EH (cell line): ENCODE measurements at regions not wholly inside any gene's neighbourhood (a gene's known extent, or its start where the extent isn't known, plus 50 kb on each side); places are given as distances from the start of the nearest gene placed in this dataset.

Source experiments
- DNase-seq: peaks from one replicate; pipeline ENCODE4 v3.0.0-alpha.2; 2015; ENCODE audit warnings: low read depth

- no peak for DNase-seq
Observed at GRCh38 chr4:188839704-188840103, 700.5 kb downstream of the TRIML1 start.

GRCh38 chr4:188841523-188841922, 702.3 kb downstream of the TRIML1 start:
- no peak for DNase-seq

DNA sequence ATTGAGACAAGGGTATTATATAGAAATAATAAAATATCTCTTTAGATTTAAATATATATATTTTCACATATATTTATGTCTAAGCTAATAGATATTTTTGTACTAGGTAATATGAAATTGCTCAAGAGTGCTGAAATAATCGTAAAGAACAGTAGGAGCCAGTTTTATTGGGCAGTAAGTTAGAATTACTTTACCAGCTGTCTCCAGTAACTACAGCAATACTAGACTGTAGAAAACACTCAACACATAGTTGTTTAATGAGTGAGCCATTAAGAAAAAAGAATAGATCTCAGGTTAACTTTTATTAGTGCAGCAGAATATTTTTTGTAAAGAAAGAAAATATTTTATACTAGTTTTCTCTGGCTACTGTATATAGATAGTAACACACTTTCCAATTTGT, 715.2 kb downstream of the TRIML1 start:
- no peak for DNase-seq

GRCh38 chr4:188858696-188859095, 719.5 kb downstream of the TRIML1 start:
- DNase-seq: no peak

DNA sequence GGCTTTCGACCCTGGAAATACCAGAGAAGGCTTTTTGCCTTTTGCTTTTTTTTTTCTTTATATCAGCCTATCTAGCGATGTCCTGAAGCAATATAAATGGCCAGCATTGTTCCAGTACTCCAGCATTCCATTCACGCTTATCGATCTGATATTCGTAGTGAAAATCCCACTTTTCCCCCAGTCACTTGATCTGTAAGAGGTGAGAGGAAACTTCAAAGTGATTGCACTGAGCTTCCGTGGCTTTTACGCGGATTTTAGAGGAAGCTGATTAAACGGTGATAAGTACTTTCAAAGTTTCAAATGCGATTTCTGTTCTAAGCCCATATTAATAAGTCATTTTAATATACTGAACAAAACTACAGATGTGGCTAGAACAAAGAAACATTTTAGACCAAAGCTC, 725.5 kb downstream of the TRIML1 start:
- no peak for DNase-seq

- DNase-seq: no peak
Observed at GRCh38 chr4:188867796-188868195, 728.6 kb downstream of the TRIML1 start.

- no peak for DNase-seq
Observed at GRCh38 chr4:188869581-188869980, 730.3 kb downstream of the TRIML1 start.

GRCh38 chr4:188872809-188873208, 733.6 kb downstream of the TRIML1 start:
- no peak for DNase-seq

DNA sequence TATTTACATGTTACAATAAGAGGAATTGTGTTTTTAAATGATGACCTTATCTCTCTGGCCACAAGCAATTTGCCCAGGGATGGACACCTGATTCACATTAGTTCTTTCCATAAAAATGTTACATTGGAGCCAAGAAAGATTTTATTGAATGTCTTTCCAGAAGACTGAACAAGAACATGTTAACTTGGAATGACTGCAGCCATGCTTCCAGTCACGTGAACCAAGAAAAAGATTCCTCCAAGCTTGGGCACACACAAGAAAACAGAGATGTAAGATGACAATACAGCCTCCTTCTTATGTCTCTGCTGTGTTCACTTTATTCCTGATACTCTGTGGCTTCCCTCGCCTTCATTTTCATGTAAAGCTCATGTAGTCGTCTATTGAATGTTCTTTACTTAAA, 737.6 kb downstream of the TRIML1 start:
- DNase-seq: no peak

DNA sequence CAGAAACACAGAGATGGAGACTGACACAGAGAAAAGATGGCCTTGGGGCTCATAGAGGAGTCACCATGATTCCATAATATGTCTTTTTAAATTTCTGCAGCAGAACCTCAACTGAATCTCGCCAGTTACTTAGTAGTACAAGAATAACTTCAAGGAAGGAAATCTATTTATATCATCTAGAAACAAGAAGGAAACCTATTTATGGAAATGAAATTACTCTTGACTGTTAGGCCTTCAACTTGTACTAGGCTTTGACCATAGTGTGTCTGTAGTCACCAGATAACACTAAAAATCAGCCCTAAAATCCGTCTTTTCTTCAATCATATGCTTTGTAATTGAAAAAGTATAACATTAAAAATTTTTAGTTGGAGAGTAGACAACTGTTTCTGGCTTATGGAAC, 740.4 kb downstream of the TRIML1 start:
- no peak for DNase-seq

- DNase-seq: no peak
Observed at GRCh38 chr4:188887905-188888304, 748.7 kb downstream of the TRIML1 start.

GRCh38 chr4:188892837-188893236, 753.6 kb downstream of the TRIML1 start:
- no peak for DNase-seq

DNA sequence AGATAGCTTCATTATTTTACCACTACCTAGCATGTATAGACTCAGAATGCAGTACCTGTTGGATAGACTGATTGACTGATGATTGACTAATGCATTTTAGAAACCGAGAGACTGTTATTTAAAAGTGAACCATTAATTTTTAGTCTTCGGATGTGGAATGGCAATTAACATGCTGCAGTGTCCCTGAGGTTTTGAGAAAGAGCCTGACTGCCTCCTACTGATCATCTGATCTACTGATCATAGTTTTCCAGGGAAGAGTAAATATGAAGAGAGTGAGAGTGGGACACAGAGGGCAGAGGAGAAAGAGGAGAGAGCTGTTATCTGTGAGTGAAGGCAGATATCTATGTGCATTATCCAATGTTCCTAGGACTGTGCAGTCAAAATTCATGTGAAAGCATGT, 764.7 kb downstream of the TRIML1 start:
- DNase-seq: no peak

DNA sequence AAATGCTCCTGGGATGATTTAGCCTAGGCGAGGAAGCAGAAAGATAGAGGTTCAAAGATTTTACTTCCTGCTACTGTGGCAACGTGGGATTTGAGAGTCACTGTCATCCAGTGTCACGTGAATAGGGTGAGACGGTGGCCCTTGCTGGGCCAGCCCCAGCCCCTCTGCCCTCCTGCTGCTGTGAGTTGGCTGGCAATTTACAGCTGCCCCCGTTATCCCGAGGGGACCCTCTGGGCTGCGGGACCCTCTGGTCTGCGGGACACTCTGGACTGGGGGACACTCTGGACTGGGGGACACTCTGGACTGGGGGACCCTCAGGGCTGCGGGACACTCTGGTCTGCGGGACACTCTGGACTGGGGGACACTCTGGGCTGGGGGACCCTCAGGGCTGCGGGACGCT, 765.4 kb downstream of the TRIML1 start:
- no peak for DNase-seq

DNA sequence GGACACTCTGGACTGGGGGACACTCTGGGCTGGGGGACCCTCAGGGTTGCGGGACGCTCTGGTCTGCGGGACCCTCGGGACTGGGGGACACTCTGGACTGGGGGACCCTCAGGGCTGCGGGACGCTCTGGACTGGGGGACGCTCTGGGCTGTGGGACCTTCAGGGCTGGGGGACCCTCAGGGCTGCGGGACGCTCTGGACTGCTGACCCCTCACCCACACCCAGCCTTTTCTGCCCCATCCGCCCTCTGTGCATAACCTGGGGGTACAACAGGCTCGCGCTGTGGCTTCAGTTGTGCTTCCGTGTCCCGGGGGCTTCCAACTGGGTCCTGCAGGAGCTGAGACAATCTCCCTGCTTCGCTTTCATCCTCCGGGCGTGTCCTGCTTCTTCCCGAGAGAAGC, 766.0 kb downstream of the TRIML1 start:
- no peak for DNase-seq

DNA sequence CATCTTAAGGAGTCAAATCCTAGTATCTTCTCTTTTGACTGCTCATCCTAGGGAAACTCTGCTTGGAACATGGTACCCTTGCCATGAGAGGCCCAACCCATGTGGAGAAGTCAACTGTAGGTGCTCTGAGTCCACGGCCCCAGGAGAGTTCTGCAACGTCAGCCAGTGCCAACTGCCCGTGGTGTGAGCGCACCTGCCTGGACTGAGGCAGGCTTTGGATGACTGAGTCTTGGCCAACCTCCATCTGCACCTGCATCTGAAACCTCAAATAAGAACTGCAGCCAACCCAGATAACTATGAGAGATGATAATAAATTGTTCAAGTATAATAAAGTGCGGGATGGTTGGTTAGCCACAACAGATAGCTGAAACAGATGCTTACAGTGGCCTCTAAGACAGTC, 772.0 kb downstream of the TRIML1 start:
- DNase-seq: no peak

DNA sequence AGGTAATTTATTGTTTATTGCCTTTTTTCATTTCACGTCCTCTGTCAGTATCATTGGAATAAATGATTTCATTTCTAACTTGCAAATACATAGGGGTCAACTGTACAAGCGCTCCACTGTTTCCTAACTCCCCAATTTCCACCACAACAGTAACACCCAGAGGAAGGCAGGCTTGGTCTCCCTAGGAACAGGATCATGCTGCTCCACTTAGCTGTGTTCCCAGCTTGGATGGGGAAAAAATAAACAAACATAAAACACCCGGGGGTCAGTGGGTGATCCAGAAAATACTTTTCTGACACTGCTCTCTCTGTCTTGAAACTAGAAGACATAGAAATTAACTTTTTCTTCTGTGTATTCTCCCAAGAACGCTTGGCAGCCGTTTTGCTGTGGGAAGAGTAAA, 772.5 kb downstream of the TRIML1 start:
- DNase-seq: no peak

- DNase-seq: no peak
Observed at GRCh38 chr4:188915175-188915574, 775.9 kb downstream of the TRIML1 start.

DNA sequence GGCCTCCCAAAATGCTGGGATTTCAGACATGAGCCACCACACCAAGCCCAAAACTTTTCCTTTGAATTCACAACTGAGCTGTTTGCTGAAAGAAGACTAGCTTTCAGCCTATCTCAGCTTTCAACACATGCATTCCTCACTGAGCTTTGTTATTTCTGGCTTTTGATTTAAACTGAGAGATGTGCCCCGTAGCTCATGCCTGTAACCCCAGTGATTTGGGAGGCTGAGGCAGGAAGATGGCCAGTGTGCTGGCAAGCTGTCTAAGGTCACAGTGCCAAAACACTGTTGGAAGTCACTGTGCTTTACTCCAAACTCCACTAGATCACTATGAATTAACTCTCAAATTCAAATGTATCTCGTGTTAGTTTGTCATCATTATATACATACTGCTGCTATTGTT, 779.5 kb downstream of the TRIML1 start:
- no peak for DNase-seq

- DNase-seq: no peak
Observed at GRCh38 chr4:188930822-188931221, 791.6 kb downstream of the TRIML1 start.

DNA sequence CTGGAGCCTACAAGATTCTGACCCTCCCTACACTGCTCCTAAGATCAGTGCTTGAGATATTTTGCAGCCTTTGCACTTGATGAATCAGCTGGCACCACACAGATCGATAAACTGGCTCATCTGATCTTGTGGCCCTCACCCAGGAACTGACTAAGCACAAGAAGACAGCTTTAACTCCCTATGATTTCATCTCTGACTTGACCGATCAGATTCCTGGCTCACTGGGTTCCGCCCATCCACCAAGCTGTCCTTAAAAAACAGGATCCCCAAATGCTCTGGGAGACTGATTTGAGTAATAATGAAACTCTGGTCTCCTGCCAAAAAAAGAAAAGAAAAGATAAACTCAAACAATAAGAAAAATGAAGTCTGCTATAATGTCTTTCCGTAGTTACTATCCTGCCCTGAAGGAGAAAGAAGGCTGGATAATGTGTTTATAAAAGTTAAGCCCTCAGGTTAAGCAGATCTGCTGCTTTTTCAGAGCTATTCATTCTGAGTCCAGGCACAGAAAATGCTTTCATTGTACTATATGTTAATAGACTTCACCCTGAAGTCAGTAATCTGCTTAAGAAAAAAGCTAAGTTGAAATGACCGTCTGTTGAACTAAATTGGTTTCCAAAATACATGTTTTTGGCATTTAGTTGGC, 795.2 kb downstream of the TRIML1 start:
- peak; percentile 53 for DNase-seq

DNA sequence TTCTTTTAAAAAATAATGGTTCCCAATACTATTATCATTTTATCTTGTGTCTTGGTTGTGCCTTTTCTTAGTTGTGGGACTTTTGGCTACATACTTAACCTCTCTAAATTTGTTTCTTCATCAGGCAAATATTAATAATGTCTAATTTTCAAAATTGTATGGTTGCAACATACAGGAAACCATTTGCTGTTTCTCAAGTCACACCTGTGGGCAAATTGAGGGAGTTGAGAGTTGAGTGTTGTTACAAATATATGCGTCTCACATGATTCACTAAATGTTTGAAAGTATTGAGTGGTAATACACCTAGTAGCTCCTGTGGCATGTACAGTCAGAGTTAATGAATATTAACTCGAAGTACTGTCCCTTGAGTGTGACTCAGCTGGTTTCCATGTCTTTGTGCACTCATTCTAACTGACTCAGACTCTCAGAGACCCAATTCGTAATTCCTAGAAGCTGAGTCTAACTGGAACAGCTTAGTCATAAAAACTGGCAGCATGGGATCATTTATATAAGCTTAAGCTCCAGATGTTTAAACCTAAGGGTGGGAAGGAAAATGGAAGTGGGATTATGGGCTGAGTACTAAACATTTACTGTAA, 802.4 kb downstream of the TRIML1 start:
- DNase-seq: peak; percentile 96

DNA sequence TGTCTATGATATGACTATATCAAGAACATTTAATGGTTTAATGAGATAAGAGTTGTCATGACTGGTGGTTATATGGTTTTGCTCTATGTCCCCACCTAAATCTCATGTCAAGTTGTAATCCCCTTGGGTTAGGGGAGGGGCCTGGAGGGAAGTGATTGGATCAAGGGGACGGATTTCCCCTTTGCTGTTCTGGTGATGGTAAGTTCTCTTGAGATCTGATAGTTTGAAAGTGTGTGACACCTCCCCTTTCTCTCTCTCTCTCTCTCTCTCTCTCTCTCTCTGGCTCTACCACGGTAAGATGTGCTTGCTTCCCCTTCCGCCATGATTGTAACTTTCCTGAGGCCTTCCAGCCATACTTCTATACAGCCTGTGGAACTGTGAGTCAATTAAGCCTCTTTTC, 803.4 kb downstream of the TRIML1 start:
- no peak for DNase-seq

DNA sequence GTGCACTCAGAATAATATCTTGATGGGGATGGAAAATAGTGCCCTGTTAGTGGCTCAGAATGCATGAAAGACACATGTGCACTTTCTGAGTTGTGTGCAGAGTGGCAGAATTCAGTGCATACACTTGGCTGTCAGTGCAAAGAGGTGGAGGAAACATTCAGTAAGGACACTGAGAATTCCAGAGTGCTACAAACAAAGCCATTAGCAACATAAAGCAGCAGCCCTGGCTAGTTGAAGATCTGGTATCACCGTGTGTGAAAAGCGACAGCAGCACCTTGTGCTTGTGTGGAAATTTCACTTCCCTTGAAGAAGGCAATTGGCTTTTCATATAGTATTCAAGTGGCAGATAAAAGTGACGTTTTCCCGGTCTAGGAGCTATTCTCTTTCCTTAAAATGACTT, 810.4 kb downstream of the TRIML1 start:
- no peak for DNase-seq
